ENCODE measurements at regions not wholly inside any gene's neighbourhood (a gene's known extent, or its start where the extent isn't known, plus 50 kb on each side); places are given as distances from the start of the nearest gene placed in this dataset.

- DNase-seq, result peak in 1 of 2 experiments; percentile 58
These were observed 450.0 kb upstream of the RASGEF1B start for GRCh38 chr4:81921751-81922159.

DNA sequence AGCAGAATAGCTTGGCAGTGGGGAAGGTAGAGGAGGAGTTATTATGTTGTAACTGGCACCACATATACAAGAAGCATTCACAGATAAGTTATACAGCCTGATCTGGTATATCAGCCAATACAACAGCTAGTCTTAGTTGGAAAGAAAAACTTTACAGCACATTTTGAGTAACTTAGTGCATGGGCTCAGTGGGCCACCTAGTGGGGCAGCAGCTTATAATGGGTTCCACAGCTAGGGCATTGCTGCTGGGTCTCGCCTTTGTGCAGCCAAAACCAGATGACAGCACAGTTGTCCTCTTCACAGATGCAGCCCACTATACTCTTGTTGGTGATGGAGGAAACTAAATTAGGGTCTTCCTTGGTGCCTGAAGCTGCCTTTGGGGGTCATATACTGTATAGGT, 448.1 kb upstream of the RASGEF1B start:
- DNase-seq, result peak in 1 of 2 experiments; percentile 16

GRCh38 chr4:81919223-81919622, 447.5 kb upstream of the RASGEF1B start:
- peak; percentile 45 to 53 for DNase-seq

- no peak for DNase-seq
These were observed 443.7 kb upstream of the RASGEF1B start for GRCh38 chr4:81915430-81915829.

GRCh38 chr4:81914623-81915022, 442.9 kb upstream of the RASGEF1B start:
- DNase-seq, result peak in 1 of 2 experiments; percentile 3

- peak; percentile 36 to 63 for DNase-seq
These were observed 441.7 kb upstream of the RASGEF1B start for GRCh38 chr4:81913427-81913879.

DNA sequence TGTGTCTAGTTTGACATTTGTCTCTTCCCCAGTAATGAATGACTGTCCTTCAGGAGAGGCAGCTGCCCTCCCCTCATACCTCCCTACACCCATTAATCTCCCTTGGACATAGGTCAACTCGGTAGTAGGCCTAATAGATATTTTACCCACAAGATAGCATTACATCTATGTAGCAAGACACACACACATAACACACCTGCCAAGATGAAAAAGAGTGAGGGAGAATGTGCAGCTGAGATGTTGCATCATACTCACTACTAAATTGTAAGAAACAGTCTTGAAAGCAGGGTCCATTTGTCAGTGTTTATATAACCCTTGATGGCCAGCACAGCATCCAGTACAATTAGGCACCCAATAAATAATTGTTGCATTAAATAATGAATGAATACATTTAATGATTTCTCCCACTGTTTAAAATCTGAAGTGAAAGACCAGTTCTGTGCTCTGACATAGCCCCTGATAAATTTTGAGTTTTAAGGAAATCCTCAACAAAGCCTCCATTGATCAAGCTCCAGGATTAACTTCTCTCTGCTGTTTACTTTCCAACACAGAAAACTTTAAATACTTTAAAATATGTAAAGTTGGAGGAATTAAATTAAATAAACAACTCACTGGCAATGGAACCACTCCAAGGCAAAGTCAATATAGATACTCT, 440.8 kb upstream of the RASGEF1B start:
- no peak for DNase-seq

GRCh38 chr4:81906905-81907304, 435.2 kb upstream of the RASGEF1B start:
- no peak for DNase-seq

DNA sequence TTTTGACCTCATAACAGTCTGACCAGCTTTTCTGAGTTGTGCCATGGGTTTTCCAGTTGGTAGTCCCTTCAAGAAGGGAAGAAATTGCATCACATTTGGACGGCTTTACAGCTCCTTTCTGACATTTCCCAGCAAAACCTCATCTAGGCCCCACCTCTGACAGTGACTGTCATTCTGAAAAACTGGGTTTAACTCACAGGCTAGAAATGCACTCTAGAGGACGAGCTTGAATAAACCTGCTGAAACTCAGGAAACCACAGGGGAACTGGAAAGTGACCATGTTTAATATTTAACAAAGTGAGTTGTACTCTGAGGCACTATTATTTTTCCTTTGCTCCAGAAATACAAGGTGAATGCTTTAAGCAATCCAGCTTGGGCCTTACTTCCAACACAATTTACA, 434.3 kb upstream of the RASGEF1B start:
- no peak for DNase-seq

DNA sequence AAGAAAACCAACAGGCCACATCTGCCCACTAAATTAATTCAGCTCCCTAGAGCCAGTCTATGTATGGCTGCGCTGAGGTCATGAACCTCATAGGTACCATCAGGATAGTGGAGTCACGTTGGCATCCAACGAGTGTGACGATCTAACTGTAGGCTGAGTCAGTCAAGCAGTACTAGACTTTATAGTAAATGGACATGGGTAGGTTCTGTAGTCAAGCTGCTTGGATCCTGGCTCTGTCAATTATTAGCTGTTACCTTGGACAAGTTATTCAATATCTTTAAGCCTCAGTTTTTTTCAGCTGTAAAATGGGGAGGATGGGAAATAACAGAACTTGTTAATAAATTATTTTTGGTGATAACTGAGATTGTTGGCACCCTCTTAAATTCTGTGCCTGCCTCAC, 432.4 kb upstream of the RASGEF1B start:
- no peak for DNase-seq

GRCh38 chr4:81903212-81903611, 431.5 kb upstream of the RASGEF1B start:
- DNase-seq, result no peak

GRCh38 chr4:81898862-81899504, 427.3 kb upstream of the RASGEF1B start:
- no peak for DNase-seq

DNA sequence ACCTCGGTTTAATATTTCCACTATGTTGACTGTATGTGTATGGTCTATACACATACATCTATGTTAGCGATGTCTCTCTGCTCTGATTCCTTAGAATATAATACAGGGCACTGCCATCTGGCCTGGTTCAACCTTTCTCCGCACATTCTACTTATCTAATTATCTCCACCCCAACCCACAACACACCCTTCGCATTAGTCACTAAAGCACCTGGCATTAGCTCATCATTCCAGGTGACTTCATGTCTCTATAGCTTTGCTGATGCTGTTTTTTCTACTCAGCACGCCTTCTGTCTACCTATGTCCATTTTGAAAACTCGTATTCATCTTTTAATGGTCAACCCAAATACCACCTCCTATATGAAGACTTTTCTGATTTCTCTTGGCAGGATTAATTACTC, 425.2 kb upstream of the RASGEF1B start:
- no peak for DNase-seq

DNA sequence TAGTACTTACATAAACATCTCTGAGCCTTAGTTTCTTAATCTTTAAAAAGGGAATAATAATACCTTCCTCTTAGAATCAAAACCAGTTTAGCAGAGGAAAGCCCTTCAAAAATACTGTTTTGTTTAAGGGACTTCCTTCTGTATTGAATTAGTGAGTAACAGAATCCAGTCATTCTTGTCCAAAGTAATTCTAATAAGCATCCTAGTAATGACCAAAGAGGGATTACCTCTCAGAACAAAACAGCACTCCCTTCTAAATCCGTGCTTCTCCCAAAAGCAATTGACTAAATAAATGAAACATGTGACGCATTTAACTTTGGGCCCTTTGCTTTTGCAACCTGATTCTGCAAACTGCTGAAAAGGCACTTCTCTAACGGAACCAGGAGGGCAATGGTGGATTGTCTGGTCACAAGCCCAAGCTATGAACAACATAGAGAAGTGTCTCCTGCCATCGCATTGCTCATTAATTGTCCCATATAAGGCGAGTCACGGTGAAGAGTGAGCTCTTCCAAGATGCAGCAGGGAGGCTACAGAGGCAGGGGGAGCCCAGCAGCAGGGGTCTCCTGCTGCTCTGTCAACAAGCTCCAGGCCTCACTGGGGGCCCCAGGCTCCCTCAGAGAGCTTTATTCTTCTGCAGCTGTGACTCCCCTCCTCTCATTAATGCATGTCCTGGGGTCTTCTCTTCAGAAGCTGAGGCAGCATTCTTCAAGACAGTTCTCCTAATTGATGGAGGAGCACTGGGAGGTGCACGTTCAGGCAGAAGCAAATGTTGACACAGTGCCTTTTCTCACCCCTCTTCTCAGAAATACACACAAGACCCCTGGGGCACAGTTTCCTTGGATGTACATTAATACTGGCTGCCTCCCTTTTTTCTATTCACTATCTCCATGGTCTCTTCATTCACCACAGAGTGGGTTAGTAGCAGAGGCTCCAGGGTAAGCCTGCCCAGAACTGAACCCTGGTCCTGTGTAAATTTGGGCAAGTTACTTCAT, 419.6 kb upstream of the RASGEF1B start:
- DNase-seq, result no peak

GRCh38 chr4:81884986-81885385, 413.3 kb upstream of the RASGEF1B start:
- no peak for DNase-seq

GRCh38 chr4:81883530-81884450, 412.1 kb upstream of the RASGEF1B start:
- DNase-seq, result no peak

DNA sequence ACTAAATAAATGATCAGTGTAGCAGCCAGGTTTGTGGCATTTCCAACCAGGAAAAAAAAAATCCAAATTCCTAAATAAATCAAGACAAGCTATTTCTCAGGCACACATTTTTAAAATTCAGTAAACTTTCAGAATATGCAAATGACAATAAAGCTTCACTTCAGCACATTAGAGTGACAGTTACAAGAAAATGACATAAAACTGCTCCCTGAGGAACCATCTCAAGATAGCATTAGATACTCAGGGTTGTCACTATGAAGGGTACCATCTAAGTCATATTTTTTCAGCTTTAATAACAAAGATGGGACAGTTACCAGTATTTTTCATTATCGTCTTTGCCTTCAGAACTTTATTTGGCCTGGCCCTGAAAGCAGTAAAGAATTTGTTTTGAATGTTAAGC, 411.3 kb upstream of the RASGEF1B start:
- DNase-seq, result no peak

DNA sequence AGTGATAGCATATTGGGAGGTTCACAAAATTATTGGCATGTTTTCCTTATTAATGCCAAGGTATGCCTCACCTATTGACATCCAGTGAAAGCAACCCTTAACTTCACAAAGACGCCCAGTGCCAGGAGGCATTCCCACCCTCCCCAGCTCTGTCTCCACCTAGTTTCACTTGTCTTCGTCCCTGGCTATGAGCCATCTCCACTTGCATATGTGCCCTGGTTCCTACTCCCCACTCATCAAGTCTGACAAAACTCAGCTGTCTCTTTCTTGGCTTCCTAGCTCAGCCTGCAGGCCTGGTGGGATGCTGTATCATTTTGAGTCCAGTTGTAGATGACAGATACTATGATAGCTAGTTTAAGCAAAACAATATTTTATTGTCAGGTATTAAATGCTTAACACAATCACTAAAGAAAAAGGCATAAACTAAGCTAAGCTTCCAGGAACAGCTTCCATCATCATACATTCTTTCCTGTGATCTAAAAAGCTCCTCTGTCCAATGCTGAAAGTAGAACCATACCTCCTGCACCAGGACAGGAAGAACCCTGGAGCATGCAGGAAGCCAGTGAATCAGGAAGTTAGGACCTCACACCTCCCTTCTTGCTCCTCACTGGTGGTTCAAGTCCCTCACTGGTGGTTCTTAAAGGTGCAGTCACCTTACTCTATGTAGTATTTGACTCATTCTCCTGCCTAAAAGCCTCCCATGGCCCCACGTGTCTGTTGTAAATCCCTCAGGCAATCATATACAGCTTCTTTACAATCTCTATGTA, 410.3 kb upstream of the RASGEF1B start:
- DNase-seq, result no peak

DNA sequence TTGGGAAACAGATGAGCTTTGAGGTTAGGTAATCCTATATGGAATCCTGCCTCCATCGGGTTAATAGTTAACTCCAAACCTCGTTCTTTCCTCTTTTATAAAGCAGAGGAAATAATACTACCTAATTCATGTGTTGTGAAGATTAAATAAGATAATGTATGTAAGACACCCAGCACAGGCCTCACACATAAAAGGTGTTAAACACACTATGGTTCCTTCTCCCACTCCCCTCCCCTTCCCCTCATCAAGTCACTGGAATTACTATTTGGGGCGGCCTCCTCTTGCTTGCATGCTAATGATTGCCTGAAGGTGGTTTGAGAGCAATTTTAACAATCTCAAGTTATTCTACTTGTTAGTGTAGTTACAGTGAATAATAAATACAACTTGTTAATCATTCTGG, 404.4 kb upstream of the RASGEF1B start:
- DNase-seq, result no peak

GRCh38 chr4:81874661-81875515, 403.2 kb upstream of the RASGEF1B start:
- DNase-seq, result peak in 1 of 2 experiments; percentile 29

GRCh38 chr4:81870275-81870674, 398.6 kb upstream of the RASGEF1B start:
- no peak for DNase-seq
